GM18505 (cell line): ENCODE measurements at regions not wholly inside any gene's neighbourhood (a gene's known extent, or its start where the extent isn't known, plus 50 kb on each side); places are given as distances from the start of the nearest gene placed in this dataset.

Experiments
- ATAC-seq: cut with Tn5 transposase; IDR thresholded peaks from one replicate; pipeline ENCODE4 v1.9.1; 2021; ENCODE audit not compliant: unreplicated experiment
- POLR2A ChIP-seq: IDR thresholded peaks from 4 replicates; pipeline ENCODE4 v1.6.1; 2011; ENCODE audit warnings: borderline replicate concordance; ENCODE audit not compliant: insufficient read depth, insufficient read length; ENCODE audit errors: extremely low read depth

DNA sequence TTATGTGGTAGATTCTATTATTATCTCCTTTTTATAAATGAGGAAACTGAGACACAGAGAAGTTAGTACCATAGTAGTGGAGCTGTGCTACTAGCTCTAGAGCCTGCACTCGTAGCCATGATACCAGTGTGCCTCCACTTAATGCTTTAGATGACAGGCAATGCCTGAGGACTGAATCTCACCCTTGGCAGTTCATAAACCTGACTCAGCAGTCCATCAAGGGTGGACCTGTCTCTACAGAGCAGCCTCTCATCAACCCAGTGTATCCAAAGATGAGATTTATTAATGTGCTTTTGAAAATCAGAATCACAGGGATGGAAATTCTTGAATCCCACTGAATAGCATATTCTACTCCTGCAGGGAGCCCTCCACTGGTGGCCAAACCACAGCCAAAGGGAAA lies 483.2 kb upstream of the DIPK2B start:
- no peak for TF ChIP-seq POLR2A
- no peak for ATAC-seq

DNA sequence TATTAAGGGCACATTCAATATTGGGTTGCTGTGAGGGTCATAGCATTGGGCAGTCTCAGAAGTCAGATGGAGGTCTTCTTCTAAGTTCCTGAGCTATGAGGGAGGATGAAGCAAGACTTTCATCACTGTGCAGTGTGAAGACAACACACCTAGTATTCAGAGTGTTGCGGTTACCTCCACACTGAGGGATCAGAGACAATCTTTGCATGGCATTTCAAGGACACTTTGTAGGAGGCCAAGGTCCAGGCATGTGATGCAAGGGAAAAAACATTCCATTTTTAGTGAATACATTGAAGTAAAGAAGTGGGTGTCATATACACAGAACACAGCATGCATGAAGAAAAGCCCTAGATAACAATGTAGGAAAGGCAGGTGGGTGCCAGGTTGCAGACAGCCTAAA lies 481.2 kb upstream of the DIPK2B start:
- ATAC-seq: no peak
- no peak for TF ChIP-seq POLR2A

DNA sequence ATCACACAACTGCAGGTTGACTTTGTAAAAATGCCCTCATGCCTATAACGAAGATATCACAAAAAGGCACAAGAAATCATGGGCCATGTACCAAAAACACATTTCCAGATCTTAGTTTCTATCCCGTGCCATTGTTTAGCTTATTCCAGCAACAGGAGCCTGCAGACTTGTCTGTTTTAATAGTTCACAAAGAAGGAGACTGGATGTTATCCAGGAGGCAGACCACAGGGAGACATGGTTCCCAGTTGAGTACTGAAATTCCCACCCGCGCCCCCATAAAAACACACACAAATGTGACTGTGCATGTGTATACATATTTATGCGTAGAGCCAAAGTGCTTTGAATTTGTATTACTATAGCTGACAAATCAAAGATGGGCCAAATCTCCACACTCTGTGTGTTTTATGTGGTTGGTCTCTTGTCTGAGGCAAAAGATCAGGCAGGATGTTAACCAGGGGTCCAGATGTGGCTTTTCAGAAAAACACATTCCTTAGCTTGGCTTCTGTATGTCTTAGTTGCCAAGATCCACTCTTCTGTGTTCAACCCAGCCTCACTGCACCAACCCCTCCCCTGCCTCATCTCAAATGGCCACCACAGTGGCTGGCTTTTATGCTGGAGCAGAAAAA lies 469.2 kb upstream of the DIPK2B start:
- no peak for TF ChIP-seq POLR2A

DNA sequence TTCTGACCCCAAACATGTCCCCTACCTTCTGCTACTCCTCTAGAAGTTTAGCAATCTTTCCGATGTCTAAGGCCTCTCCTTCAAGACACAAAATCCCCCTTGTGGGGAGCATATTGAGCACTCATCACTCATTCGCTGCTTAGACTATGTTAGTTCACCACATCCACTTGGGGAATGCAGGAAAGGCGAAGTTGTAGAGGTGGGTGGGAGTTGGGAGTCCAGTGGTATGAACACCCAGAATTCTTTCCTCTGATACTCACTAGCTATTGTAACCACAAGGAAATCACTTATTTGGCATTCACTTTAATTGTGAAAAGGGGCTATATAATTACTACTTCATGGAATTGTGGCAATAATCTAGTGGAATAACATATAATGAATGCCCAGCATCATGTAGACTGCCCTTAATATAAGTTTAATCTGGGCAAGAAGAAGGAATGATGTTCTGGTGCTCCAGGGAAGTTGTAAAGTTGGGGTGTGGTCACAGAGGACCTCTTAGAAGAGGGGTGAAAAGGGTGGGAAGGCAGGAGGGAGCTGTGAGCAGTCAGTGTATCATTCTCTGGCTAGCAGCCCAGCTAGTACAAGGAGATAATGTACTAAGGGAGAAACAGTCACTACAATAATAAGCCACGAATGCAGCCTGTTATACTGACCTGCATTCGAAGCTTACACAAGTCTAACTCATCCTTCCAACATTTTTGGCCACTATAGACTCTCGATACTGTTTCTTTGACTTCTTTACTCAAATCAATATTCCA lies 468.2 kb upstream of the DIPK2B start:
- ATAC-seq: no peak
- no peak for TF ChIP-seq POLR2A

More for the DNA sequence above, 469.2 kb upstream of the DIPK2B start:
- no peak for ATAC-seq

DNA sequence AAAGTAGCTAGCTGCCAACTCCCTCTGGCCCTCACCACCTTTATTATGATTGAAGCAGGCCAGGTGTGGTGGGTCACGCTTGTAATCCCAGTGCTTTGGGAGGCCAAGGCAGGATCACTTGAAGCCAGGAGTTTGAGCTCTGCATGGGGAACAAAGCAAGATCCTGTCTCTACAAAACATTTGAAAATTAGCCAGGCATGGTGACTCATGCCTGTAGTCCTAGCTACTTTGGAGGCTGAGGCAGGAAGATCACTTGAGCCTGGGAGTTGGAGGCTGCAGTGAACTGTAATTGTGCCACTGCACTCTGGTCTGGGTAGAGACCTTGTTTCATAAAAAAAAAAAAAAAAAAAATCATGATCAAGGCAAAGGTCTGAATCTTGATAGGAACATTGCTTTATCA lies 467.0 kb upstream of the DIPK2B start:
- no peak for TF ChIP-seq POLR2A
- ATAC-seq: no peak

DNA sequence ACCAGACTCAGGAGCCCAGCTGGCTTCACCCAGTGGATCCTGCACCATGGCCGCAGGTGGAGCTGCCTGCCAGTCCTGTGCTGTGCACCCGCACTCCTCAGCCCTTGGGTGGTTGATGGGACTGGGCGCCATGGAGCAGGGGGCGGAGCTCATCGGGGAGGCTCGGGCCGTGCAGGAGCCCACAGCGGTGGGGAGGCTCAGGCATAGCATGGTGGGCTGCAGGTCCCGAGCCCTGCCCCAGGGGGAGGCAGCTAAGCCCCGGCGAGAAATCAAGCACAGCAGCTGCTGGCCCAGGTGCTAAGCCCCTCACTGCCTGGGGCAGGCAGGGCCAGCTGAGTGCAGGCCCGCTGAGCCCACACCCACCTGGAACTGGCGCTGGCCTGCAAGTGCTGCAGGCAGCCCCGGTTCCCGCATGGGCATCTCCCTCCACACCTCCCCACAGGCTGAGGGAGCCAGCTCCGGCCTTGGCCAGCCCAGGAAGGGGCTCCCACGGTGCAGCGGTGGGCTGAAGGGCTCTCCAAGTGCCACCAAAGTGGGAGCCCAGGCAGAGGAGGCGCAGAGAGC lies 464.1 kb upstream of the DIPK2B start:
- no peak for TF ChIP-seq POLR2A
- no peak for ATAC-seq

DNA sequence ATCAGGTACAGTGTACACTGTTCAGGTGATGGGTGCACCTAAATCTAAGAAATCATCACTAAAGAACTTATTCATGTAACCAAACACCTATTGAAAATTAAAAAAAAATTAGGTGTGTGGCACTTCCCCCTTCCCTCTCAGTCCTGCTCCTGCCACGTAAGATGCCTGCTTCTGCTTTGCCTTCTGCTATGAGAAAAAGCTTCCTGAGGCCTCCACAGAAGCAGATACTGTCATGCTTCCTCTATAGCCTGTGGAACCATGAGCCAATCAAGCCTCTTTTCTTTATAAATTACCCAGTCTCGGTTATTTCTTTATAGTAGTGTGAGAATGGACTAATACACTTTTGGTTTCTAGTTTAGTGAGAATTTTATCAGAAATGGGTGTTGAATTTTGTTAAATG lies 459.8 kb upstream of the DIPK2B start:
- ATAC-seq: no peak
- no peak for TF ChIP-seq POLR2A

DNA sequence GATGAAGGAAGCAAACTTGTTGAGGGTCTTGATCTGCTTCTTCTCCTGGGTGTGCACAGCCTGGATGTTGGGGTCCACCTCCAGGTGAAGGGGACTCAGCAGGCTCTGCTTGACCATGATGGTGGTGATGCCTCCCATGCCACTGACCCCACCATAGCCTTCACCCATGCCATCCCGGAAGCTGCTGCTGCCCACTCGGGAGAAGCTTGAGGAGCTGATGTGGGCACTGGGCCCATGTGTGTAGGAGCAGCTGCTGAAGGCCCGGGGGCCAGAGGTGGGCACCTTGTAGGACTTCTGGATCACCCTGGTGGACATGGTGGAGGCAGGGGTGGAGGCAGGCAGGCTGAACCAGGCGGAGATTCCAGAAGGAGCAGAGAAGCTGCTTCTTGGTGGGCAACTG lies 432.7 kb upstream of the DIPK2B start:
- no peak for ATAC-seq
- no peak for TF ChIP-seq POLR2A

DNA sequence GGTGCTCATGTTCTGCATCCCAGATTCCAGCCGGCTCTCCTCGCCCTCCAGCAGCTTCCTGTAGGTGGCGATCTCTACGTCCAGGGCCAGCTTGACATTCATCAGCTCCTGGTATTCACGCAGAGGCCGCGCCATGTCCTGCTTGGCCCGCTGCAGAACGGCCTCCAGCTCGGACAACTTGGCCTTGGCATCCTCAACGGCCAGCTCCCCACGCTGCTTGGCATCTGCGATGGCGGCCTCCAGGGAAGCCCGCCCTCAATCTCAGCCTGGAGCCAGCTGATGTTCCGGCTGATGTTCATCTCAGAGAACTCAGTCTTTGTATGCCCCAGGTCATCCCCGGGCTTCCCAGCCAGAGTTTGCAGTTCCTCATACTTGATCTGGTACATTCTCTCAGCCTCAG lies 431.8 kb upstream of the DIPK2B start:
- TF ChIP-seq POLR2A: no peak
- no peak for ATAC-seq

DNA sequence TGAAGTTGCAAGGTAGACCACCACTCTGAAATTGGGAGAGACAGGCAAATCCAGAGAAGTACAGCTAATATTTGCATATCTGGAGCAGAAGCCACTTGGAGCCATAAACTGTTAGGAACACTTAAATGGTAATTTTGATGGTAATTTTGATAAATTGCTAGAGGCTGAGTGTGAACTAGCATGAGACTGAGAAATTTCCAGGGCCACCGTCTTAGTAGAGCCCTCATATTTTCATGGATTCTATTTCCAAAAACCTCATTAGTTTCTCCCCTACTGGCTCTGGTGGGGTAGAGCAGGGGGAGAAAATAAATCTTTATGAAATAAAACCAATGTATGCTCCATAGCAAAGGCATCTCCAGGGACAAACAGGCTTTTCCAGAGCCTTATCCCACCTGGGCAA lies 429.4 kb upstream of the DIPK2B start:
- TF ChIP-seq POLR2A: no peak
- ATAC-seq: no peak

DNA sequence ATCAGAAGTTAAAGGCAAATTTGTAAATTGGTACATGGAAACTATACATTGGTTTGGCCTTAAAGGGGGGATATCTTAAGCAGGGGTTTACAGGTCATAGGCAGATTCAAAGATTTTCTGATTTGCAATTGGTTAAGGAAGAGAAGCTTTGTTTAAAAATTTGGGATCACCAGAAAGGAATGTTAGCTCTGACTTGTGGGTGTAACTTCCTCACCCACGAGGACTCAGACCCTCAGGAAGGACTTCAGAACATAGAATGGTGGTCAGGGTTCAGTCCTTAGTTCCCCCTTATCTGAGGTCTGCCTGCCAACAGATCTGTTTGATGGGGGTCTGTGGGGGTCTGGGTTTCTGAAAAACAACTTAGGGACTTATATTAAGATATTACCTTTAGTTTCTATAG lies 427.4 kb upstream of the DIPK2B start:
- no peak for TF ChIP-seq POLR2A
- ATAC-seq: no peak

DNA sequence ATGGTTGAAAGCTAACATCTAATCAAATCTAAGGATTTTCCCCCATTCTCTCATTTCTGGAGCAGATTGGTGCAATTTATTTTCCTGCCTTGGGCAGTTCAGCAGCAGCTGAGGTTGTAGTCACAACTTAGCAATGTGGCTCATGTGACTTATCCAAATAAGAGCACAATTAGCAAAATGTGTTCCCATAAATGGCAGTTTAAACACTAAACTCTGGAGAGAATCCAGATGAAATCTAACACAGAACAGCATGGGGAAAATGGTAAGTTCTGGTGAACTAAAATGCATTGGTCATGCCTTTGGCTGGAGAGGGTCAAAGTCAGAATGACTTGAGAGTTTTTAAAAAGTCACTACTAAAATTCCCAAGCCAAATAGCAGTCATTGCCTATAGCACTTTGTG lies 422.6 kb upstream of the DIPK2B start:
- TF ChIP-seq POLR2A: no peak
- no peak for ATAC-seq

DNA sequence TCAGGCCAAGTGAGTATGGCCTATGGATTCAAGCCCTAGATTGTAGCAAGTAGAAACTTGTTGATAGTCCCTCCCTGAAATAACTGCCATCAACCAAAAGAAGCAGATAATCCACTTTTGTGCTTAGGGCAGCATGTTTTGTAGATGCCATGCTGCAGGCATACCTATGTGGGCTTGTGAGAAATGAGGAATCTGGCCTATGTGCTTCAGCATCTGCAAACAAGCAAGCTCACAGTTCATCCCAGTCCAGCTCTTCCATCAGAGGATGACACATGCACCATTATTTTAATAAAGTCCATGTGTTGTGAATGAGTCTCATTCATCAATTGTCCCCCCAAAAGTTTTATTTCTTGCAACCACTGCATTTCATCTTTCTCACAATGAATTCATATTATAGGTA lies 421.9 kb upstream of the DIPK2B start:
- no peak for TF ChIP-seq POLR2A
- ATAC-seq: no peak

DNA sequence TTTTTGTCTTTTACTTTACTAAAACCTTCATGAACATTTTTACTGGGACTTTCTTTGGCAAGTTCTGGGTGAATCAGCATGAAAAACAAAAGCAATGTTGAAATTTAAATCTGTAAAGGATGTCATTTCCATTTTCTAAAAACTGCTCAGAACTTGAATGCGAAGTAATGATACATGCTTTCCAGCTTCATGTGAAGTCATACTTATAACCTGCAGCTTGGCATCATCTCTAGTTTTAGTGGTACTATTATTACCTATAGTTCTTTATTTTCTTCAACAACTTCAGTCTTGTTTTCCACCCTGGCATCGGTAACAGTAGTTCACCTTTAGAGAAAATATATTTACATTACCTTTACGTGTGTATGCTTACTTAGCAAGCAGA lies 421.4 kb upstream of the DIPK2B start:
- ATAC-seq: no peak
- TF ChIP-seq POLR2A: no peak
